HG02973 (cell line): ENCODE measurements at regions not wholly inside any gene's neighbourhood (a gene's known extent, or its start where the extent isn't known, plus 50 kb on each side); places are given as distances from the start of the nearest gene placed in this dataset.
"Not testable (repeated sequence)": the region's sequence is repeated elsewhere in the genome, so short reads cannot be mapped to it uniquely, and the experiment has no call there.

ENCODE experiments used
- ATAC-seq: cut with Tn5 transposase; IDR thresholded peaks from one replicate; pipeline ENCODE4 v1.9.1; 2021; ENCODE audit warnings: moderate library complexity; ENCODE audit not compliant: unreplicated experiment

DNA sequence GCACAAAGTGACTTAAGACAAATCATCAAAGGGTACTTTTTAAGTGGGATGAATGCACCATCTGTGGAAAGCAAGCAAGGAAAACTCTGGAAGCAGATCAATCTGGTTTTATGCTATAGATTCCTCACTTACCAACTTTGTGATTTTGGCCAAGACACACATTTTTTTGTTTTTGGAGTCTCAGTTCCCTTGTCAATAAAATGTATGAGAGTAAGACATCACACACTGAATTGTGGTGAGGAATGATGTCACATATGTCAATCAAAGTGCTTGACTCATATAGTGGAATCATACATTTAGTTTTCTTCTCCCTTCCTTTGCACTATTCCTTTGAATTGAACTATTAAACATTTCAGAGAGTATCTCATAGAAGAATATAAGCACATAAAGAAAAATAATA, 620.5 kb upstream of the CITED2 start:
- ATAC-seq: no peak

- no peak for ATAC-seq
These were observed 616.5 kb upstream of the CITED2 start for GRCh38 chr6:139990856-139991465.

GRCh38 chr6:139990026-139990686, 615.7 kb upstream of the CITED2 start:
- ATAC-seq: no peak

DNA sequence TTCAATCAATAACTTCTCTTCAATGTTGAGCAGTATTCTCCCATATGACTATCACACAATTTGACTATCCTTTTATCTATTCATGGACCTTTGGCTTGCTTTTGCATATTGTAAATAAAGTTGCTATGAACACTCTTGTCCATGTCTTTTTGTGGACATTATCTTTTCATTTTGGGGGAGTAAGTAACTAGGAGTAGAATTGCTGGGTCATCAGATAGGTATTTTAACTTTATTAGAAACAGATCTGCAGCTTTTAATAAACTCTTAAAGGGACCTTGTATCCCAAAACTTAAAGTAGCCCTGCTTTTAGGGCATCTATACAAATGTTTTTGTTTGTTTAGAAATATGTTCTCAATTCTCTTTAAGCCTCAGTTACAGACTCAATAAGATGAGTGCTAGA, 614.2 kb upstream of the CITED2 start:
- no peak for ATAC-seq

- no peak for ATAC-seq
These were observed 612.6 kb upstream of the CITED2 start for GRCh38 chr6:139987091-139987490.

GRCh38 chr6:139985236-139985815, 610.9 kb upstream of the CITED2 start:
- no peak for ATAC-seq

DNA sequence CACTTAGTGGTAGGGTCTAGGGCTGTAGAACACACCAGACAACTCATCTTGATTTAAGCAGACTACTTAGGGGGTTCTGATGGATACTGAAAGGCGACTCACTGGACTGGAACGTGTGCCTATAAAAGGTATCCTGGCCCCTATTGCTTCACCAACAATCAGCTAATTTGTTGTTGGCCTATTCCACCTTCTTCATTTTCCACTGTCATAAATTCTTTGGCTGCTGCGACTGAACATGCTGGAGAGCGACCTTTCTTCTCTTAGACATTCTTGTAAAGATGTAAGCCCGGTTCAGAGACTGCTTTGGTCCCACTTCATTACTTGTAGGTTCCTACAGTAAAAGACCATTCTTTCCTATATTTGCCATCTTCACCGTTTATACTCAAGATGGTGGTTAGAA, 609.9 kb upstream of the CITED2 start:
- no peak for ATAC-seq

GRCh38 chr6:139983555-139984276, 609.3 kb upstream of the CITED2 start:
- ATAC-seq: no peak

- ATAC-seq: no peak
These were observed 608.3 kb upstream of the CITED2 start for GRCh38 chr6:139982652-139983295.

DNA sequence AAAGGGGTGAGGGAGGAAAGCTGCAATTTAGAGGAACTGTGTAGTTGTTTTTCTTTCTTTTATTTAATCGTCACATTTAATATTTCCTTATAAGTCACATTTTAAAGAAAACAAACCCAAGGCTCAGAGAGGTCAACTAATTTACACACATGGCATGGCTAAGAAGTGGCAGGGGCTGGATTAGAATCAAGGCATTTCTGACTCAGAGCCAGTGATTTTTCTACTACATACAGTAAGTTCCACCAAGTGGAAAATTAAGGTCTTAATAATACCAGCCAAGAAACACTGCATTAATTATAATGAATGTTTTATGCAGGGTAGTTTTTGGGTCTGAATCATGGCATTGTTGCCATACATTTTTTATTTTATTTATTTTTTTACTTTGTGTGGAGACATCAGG, 607.7 kb upstream of the CITED2 start:
- no peak for ATAC-seq

DNA sequence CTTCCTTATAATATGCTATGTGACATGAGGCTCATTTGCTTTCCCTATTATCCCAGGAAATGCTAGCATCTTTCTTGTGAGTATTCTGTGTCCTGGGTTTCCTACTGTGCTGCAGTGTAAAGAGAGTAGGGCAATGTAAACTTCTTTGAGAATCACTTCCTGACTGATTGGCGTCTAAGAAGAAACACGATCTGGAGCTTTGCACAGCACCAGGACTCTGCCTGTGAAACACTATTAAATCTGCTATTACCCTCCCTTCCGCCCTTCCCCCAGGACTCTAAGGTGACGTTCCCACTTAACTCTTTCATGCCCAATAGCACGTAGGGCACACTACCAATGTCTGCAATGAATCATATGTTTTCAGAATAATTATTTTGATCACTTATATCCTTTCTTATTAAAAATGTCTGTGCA, 607.3 kb upstream of the CITED2 start:
- no peak for ATAC-seq

DNA sequence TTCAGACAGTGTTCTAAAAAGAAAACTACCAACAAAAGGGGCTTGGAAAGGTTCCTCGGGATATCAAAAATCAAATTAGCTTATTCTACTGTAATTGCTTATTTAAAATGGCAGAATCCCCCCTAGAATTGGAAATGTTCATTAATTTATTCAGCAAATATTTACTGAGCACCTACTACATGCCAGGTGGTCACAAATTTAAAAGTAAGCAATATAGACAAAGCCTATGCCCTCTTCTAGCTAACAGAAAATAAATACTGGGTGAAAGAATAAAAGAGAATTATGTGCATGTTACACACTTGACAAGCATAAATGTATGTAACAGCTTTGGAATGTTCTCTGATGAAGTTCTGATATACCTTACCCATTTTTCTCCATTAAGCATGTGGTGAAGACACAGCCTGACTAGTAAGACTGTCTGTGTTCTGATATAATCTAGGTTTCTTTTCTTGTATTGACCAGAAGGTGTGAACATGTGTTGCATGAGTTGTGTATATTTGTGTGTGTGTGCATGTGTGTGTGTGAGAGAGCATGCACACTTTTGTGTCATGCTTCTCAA, 606.7 kb upstream of the CITED2 start:
- no peak for ATAC-seq

DNA sequence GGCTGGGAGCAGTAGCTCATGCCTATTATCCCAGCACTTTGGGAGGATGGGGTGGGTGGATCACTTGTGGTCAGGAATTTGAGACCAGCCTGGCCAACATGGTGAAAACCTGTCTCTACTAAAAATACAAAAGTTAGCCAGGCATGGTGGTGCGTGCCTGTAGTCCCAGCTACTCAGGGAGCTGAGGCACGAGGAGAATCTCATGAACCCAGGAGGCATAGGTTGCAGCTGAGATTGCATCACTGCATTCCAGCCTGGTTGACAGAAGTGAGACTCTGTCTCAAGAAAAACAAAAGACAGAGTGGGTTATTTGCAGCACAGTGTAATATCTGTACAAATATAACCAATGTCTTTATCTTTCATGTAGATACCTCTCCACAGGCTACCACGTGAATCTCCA, 606.2 kb upstream of the CITED2 start:
- ATAC-seq: not testable (repeated sequence)

DNA sequence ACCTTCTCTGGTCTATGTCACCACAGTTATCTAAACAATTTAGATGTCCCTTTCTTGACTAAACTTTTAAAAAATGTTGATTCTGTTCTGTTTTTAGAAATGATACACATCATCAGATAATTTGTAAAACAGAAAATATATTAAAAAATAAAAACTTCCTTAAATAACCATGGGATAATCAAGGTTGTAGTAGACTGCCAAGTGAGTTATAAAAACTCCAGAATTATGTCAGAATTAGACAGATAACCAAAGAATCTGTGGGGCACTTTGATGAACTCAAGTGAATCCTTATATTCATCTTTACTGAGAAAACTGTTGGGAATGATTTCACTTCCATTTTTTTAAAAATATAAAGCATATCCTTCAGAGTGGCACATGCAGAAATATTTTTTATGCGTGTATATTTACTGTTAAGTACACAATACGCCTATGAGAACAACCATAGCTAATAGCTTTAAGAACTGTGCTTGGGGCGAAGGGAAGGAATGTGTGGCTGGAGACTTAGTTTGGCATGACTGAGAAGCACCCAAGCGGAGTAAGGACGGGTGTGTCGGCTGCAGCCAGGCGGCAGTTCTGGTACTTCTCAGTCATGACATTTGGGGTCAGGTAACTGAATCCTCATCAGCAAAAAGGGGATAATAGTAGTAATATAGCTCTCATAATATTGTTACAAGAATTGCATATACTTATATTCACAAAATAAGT, 604.7 kb upstream of the CITED2 start:
- ATAC-seq: no peak

DNA sequence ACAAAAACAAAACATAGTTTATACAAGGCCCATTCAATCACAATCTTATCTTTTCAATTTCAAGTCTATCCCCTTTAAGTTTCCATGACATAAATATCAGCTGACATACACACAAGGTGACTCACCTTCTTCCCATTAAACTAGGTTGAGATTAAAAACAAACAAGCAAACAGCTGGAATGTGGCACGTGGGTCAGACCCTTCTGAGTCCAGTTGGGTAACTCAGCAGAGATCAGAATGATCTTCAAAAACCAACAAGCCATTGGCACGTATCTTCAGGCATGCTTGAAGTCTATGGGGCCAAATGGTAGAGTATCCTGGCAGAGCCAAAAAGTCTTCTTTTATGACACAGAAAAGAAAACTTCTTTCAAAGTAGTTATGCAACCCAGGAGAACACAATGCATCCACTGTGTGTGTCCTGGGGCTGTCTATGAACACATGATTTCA, 603.5 kb upstream of the CITED2 start:
- no peak for ATAC-seq

DNA sequence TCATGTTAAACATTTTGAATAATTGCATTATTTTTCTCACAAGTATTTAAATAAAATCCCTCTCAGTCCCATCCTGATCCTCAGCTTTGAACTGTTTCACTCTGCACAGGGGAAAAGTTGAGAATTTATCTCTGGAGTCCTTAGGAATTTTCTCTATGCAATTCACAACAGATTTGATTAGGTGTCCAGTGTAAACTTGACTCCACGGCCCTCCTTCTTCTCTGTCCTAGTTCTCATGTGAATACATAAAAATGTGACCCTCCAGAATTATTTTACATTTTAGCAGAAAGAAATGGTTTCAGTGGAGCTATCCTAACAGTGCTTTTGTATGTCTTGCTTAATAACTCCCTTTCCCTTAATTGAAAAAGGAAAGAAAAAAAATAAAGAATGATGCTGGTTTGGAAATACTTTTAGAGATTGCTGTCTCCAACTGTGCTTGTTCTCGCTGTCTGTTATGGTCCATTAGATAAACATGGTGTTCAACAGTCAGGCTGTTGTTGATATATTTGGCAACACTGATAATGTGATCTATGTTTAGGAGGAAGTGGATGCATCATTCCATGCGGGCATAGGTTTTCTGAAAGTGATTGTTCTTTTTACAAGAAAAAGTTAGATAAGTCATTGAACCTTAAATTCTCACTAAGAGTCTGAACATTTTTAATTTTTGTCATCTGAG, 599.4 kb upstream of the CITED2 start:
- no peak for ATAC-seq

DNA sequence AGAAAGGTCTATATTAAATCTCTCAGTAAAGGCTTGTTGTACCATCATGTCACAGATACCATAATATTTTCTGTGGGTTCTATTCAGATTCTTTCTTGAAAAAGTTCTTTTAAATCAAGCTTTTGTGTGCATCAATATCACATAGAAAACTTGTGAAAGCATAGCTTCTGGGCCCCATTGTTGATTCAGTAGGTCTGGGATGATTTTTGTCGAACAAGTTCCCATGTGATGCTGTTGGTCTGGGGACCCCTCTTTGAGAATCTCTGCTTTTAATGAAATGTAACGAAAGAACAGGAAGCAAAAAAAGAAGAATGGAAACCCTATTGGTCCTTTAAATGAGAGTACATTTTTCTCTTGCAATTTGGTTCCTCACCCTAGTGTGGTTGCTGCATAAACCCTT, 597.7 kb upstream of the CITED2 start:
- no peak for ATAC-seq

DNA sequence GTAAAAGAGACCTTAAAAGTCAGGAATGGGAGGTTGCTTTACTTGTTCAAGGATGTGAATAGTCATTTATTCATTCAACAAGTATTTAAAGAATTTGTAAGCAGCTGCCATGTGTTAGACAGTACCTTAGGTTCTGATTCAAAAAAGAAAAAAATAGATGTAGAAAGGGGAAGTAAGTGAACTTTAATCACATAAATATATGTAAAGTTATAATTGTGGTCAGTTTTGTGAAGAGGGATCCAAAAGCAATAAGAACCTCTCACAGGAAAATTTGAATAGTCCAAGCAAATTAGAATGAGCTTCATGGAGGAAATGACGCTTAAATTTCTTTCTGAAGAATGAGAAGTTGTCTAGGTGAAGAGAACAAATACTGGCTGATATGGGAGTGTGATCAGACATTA, 596.1 kb upstream of the CITED2 start:
- ATAC-seq: no peak

DNA sequence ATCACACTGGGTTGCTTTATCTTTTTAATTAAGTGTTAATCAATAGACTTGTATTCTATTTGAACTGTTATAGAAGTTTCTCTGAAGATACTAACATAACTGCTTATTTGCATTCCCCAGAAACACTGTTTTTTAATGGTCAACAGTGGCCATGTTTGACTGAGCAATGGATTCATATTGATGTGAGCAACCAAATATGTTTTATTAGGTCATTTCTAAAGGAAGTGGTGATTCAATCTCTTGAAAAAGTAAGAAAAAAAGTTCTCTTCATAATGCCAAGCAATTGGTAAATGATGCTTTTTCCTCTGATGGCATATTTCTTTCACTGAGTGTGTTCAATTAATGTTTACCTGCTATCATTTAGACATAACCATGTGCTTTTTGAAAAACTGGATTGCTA, 593.0 kb upstream of the CITED2 start:
- ATAC-seq: no peak

GRCh38 chr6:139965393-139965792, 590.9 kb upstream of the CITED2 start:
- no peak for ATAC-seq
